ACC112 (cell line): ENCODE measurements at regions not wholly inside any gene's neighbourhood (a gene's known extent, or its start where the extent isn't known, plus 50 kb on each side); places are given as distances from the start of the nearest gene placed in this dataset.
"Not testable (repeated sequence)": the region's sequence is repeated elsewhere in the genome, so short reads cannot be mapped to it uniquely, and the experiment has no call there.

Source experiments
- H2AFZ ChIP-seq: fragments of 200-600 bp; sonication (generic); one replicate; pipeline ENCODE4 v1.6.0; 2017; ENCODE audit warnings: antibody characterized with exemption, low read length; ENCODE audit not compliant: unreplicated experiment
- H3K27ac ChIP-seq: fragments of 200-600 bp; sonication (generic); 2 replicates; pipeline ENCODE4 v1.5.1; 2014; ENCODE audit warnings: low read depth, mild to moderate bottlenecking, antibody characterized with exemption, low read length, moderate library complexity
- H3K27me3 ChIP-seq: fragments of 200-600 bp; sonication (generic); 2 replicates; pipeline ENCODE4 v1.6.1; 2014; ENCODE audit warnings: mild to moderate bottlenecking, antibody characterized with exemption, low read length, moderate library complexity, mixed read lengths; ENCODE audit not compliant: insufficient read depth
- H3K36me3 ChIP-seq: fragments of 200-600 bp; sonication (generic); 2 replicates; pipeline ENCODE4 v1.6.1; 2016; ENCODE audit warnings: mild to moderate bottlenecking, antibody characterized with exemption, low read length, moderate library complexity, mixed read lengths; ENCODE audit not compliant: insufficient read depth
- H3K4me1 ChIP-seq: fragments of 200-600 bp; sonication (generic); one replicate; pipeline ENCODE4 v1.6.1; 2016; ENCODE audit warnings: low read length, mixed read lengths; ENCODE audit not compliant: insufficient read depth, unreplicated experiment, control insufficient read depth
- H3K4me3 ChIP-seq: fragments of 200-600 bp; sonication (generic); 2 replicates; pipeline ENCODE4 v1.5.1; 2014; ENCODE audit warnings: mild to moderate bottlenecking, low read depth, low read length
- H3K79me2 ChIP-seq: fragments of 200-600 bp; sonication (generic); one replicate; pipeline ENCODE4 v1.6.0; 2016; ENCODE audit warnings: low read length; ENCODE audit not compliant: control insufficient read depth, unreplicated experiment, insufficient read depth

- not testable (repeated sequence) for H3K79me2 ChIP-seq, H3K4me3 ChIP-seq, H3K4me1 ChIP-seq, H3K27ac ChIP-seq, H2AFZ ChIP-seq, H3K27me3 ChIP-seq, H3K36me3 ChIP-seq
Observed at GRCh38 chr6:67922588-67922987, 712.5 kb upstream of the ADGRB3 start.

- H3K79me2 ChIP-seq, H3K27me3 ChIP-seq, H2AFZ ChIP-seq, H3K36me3 ChIP-seq, H3K4me1 ChIP-seq, H3K27ac ChIP-seq, H3K4me3 ChIP-seq: not testable (repeated sequence)
Observed at GRCh38 chr6:67920040-67920439, 715.0 kb upstream of the ADGRB3 start.

DNA sequence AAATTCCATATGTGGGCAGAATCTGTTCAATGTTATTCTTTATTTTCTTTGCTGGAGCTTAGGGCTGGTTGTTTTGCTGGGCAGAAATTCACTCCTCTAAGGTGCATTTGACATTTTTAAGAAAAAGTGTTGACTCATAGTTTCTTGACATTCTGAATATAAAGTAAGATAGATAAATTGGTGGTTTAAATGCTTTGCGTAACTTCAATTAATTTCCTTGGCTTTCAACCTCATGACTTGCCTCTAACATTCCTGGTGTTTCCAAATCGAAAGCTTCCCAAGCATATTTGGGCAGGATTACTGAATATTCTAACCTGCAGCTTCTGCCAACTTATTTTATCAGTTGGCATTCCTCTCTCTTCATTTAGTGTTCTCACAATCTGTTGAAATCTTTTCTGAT lies 718.7 kb upstream of the ADGRB3 start:
- no peaks in the 10 kb centered on the region for H3K79me2 ChIP-seq
- H2AFZ ChIP-seq: no peak overlapping the region
- peaks cover 4% of the 10 kb centered on the region for H3K4me1 ChIP-seq
- H3K36me3 ChIP-seq: no peaks in the 10 kb centered on the region
- no peaks in the 10 kb centered on the region for H3K27me3 ChIP-seq
- no peak overlapping the region; the same call in 1 of the 2 replicates for H3K27ac ChIP-seq
- peak overlapping the region; percentile 55; the same call in 1 of the 2 replicates for H3K4me3 ChIP-seq

- Histone ChIP-seq H2AFZ (no peak overlapping the region), H3K79me2 (no peaks in the 10 kb centered on the region), H3K4me1 (peaks cover 4% of the 10 kb centered on the region), H3K27ac (no peak overlapping the region), H3K36me3 (no peaks in the 10 kb centered on the region), H3K27me3 (no peaks in the 10 kb centered on the region), H3K4me3 (no peak overlapping the region)
Observed at GRCh38 chr6:67914419-67914818, 720.7 kb upstream of the ADGRB3 start.

DNA sequence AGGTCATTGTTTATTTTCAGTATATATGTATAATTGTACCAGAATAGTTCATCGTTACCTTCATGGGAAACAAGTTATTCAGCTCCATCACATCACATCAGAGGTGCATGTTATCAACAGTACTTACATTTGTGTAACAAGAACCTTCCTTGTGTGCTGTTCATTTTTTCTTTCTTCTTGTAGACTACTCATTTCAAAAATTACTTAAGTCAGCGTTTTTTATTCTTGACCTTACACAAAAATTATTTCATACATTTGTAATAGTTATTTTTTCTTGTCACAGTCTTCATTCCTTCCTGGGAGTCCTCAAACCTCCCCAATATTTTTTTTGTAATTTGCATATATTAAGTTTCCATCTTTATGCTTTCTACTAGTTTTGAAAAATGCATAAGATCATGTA lies 725.7 kb upstream of the ADGRB3 start:
- Histone ChIP-seq H3K27ac (no peak overlapping the region), H3K4me3 (no peak overlapping the region), H3K4me1 (no peaks in the 10 kb centered on the region), H3K79me2 (no peaks in the 10 kb centered on the region), H2AFZ (no peak overlapping the region), H3K27me3 (no peaks in the 10 kb centered on the region), H3K36me3 (no peaks in the 10 kb centered on the region)

- no peak overlapping the region for H3K27ac ChIP-seq
- no peak overlapping the region for H2AFZ ChIP-seq
Observed at GRCh38 chr6:67908379-67908778, 726.7 kb upstream of the ADGRB3 start.

GRCh38 chr6:67904735-67905134 lies 730.3 kb upstream of the ADGRB3 start:
- not testable (repeated sequence) for H3K27me3 ChIP-seq, H3K36me3 ChIP-seq, H3K79me2 ChIP-seq, H3K27ac ChIP-seq, H3K4me3 ChIP-seq, H3K4me1 ChIP-seq, H2AFZ ChIP-seq

More at GRCh38 chr6:67908379-67908778, 726.7 kb upstream of the ADGRB3 start:
- Histone ChIP-seq H3K4me1 (no peaks in the 10 kb centered on the region), H3K4me3 (no peak overlapping the region), H3K36me3 (no peaks in the 10 kb centered on the region), H3K79me2 (no peaks in the 10 kb centered on the region), H3K27me3 (no peaks in the 10 kb centered on the region)

- no peaks in the 10 kb centered on the region for H3K36me3 ChIP-seq
- H3K79me2 ChIP-seq: no peaks in the 10 kb centered on the region
- no peak overlapping the region for H3K4me3 ChIP-seq
- H3K27me3 ChIP-seq: no peaks in the 10 kb centered on the region
- peaks cover 10% of the 10 kb centered on the region for H3K4me1 ChIP-seq
- no peak overlapping the region for H3K27ac ChIP-seq
- no peak overlapping the region for H2AFZ ChIP-seq
Observed at GRCh38 chr6:67898875-67899274, 736.2 kb upstream of the ADGRB3 start.

DNA sequence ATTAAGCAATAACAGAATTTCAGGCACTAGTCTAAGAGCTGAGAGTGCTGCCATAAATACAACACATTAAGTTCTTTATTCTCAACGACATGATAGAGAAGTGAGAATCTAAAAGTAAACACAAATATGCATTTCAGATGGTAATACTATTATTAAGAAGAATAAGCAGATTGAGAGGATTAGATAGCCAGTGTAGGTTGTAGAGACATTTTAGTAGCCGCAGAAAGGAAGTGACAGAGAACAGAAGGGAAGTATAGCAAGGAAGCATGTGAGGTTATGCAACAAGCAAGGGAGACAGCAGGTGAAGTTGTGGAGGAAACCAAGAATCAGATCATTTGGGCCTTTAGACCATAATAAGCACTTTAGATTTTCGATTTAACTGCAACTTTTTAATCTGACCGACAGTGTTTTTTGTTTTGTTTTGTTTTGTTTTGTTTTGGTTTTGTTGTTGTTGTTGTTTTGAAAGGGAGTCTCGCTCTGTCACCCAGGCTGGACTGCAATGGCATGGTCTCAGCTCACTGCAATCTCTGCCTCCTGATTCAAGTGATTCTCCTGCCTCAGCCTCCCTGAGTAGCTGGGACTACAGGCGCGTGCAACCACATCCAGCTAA lies 737.0 kb upstream of the ADGRB3 start:
- Histone ChIP-seq H3K27me3 (no peaks in the 10 kb centered on the region), H2AFZ (no peak overlapping the region), H3K4me3 (no peak overlapping the region), H3K36me3 (no peaks in the 10 kb centered on the region), H3K79me2 (no peaks in the 10 kb centered on the region), H3K4me1 (peaks cover 10% of the 10 kb centered on the region), H3K27ac (no peak overlapping the region)

DNA sequence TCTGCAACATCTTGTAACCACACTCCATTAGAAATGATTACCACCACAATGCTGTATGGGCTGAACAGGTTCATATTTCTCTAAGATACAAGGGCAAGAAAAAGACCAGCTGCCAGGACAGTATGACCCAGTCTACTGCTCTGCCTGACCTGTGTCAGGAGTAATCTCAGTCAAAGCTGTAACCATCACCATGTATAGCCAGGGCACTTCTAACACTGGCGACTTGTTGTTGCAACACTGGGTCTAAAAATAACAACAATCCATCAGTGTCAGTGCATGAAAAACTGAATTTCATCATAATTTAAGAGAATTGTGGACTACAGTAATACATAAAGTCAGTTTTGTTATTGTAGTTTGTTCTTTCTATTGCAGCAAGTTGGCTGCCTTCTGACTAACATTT lies 738.6 kb upstream of the ADGRB3 start:
- Histone ChIP-seq H3K4me3 (no peak overlapping the region), H3K36me3 (no peaks in the 10 kb centered on the region), H3K4me1 (peaks cover 10% of the 10 kb centered on the region), H3K27me3 (no peaks in the 10 kb centered on the region), H2AFZ (peak overlapping the region; percentile 38), H3K79me2 (no peaks in the 10 kb centered on the region), H3K27ac (no peak overlapping the region)

- Histone ChIP-seq H2AFZ (peak overlapping the region; percentile 25), H3K4me3 (no peak overlapping the region), H3K36me3 (no peaks in the 10 kb centered on the region), H3K27ac (no peak overlapping the region), H3K79me2 (no peaks in the 10 kb centered on the region), H3K27me3 (no peaks in the 10 kb centered on the region), H3K4me1 (peaks cover 8% of the 10 kb centered on the region)
Observed at GRCh38 chr6:67889682-67889995, 745.4 kb upstream of the ADGRB3 start.
